IMR-90 (cell line): ENCODE measurements at regions not wholly inside any gene's neighbourhood (a gene's known extent, or its start where the extent isn't known, plus 50 kb on each side); places are given as distances from the start of the nearest gene placed in this dataset.

Source experiments
- BHLHE40 ChIP-seq: fragments of 150-350 bp; IDR thresholded peaks from 2 replicates; pipeline ENCODE4 v1.6.1; 2016; ENCODE audit warnings: mild to moderate bottlenecking, low read depth, low read length
- RAD21 ChIP-seq: IDR thresholded peaks from 2 replicates; pipeline ENCODE4 v1.6.1; 2012; ENCODE audit warnings: low read length, improper control_type of control experiment
- TF ChIP-seq, protein P1 (sequence below): conservative IDR thresholded peaks from 2 replicates; pipeline ENCODE4 v1.5.1; 2012; ENCODE audit warnings: mild to moderate bottlenecking, low read depth, low read length, improper control_type of control experiment
- TF ChIP-seq, protein P2 (sequence below): fragments of 150-350 bp; IDR thresholded peaks from 2 replicates; pipeline ENCODE4 v1.6.1; 2017; ENCODE audit warnings: mild to moderate bottlenecking, antibody characterized with exemption, low read length, low read depth

DNA sequence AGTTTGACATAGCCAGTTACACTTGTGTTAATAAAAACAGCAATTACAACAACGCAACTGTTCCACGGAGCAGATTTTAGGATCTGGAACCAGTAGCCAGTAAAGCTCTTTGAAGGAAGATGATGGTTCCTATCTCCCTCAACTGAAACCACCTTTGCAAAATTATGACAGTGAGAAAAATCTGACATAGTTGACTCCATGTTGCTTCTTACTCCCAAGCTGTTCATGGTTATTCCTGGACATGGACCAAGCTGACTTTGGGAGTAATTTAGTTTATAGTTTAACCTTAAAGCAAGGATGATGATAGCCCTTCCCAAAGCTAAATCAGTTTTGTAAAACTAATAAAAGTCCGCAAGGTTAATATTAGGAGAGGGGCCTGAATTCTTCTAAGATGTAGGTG is 518.0 kb upstream of the ZP4 start:
- no peak for TF ChIP-seq RAD21
- TF ChIP-seq, protein P1, sequence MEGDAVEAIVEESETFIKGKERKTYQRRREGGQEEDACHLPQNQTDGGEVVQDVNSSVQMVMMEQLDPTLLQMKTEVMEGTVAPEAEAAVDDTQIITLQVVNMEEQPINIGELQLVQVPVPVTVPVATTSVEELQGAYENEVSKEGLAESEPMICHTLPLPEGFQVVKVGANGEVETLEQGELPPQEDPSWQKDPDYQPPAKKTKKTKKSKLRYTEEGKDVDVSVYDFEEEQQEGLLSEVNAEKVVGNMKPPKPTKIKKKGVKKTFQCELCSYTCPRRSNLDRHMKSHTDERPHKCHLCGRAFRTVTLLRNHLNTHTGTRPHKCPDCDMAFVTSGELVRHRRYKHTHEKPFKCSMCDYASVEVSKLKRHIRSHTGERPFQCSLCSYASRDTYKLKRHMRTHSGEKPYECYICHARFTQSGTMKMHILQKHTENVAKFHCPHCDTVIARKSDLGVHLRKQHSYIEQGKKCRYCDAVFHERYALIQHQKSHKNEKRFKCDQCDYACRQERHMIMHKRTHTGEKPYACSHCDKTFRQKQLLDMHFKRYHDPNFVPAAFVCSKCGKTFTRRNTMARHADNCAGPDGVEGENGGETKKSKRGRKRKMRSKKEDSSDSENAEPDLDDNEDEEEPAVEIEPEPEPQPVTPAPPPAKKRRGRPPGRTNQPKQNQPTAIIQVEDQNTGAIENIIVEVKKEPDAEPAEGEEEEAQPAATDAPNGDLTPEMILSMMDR = no peak
- TF ChIP-seq, protein P2, sequence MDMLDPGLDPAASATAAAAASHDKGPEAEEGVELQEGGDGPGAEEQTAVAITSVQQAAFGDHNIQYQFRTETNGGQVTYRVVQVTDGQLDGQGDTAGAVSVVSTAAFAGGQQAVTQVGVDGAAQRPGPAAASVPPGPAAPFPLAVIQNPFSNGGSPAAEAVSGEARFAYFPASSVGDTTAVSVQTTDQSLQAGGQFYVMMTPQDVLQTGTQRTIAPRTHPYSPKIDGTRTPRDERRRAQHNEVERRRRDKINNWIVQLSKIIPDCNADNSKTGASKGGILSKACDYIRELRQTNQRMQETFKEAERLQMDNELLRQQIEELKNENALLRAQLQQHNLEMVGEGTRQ = no peak
- no peak for TF ChIP-seq BHLHE40
